ENCODE measurements at regions not wholly inside any gene's neighbourhood (a gene's known extent, or its start where the extent isn't known, plus 50 kb on each side); places are given as distances from the start of the nearest gene placed in this dataset.
"Not testable (repeated sequence)": the region's sequence is repeated elsewhere in the genome, so short reads cannot be mapped to it uniquely, and the experiment has no call there.

DNA sequence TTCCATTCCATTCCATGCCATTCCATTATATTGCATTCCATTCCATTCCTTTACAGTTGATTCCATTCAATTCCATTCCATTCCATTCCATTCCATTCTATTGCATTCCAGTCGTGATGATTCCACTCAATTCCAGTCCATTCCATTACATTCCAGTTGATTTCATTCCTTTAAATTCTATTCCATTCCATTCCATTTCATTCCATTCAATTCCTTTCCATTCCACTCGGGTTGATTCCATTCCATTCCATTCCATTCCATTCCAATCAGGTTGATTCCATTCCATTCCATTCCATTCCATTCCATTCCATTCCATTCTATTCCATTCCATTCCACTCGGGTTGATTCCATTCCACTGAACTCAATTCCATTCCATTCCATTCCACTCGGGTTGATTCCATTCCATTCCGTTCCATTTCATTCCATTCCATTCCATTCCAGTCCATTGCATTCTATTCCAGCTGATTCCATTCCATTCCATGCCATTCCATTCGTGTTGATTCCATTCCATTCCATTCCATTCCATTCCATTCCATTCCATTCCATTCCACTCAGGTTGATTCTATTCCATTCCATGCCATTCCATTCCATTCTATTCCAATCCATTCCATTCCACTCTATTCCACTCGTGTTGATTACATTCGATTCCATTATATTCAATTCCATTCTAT lies 1137.6 kb downstream of the RPIA start:
- not testable (repeated sequence) for TF ChIP-seq POLR2A (IDR thresholded peaks at IDR 0.05; ENCODE audit: low read length); GATA1 (IDR thresholded peaks at IDR 0.05; ENCODE audit: low read depth, low read length)
